ENCODE measurements at regions not wholly inside any gene's neighbourhood (a gene's known extent, or its start where the extent isn't known, plus 50 kb on each side); places are given as distances from the start of the nearest gene placed in this dataset.

GRCh38 chr5:118279540-118280294, 708.6 kb downstream of the DTWD2 start:
- H3K79me2 ChIP-seq (ENCODE audit: control insufficient read depth, insufficient read depth, low read length): no peaks in the 10 kb centered on the region
- H3K9me3 ChIP-seq (ENCODE audit: control insufficient read depth, low read depth, low read length): no peaks in the 10 kb centered on the region
- no peak overlapping the region for H3K4me3 ChIP-seq (ENCODE audit: control insufficient read depth in 2 of 3, extremely low read depth in 1 of 3, insufficient read depth in 2 of 3, low read depth in 1 of 3, low read length in 3 of 3)
- no peak overlapping the region for H3K9ac ChIP-seq (ENCODE audit: control insufficient read depth, extremely low read depth, insufficient read depth, low read length)
- no peak overlapping the region for H2AFZ ChIP-seq (ENCODE audit: control insufficient read depth, low read length)
- no peak overlapping the region for H3K4me2 ChIP-seq (ENCODE audit: control insufficient read depth, extremely low read depth, insufficient read depth, low read depth, low read length)
- FAIRE-seq (no peak), DNase-seq (ENCODE audit: low read depth, low spot score) (no peak)
- H3K27me3 ChIP-seq (ENCODE audit: control insufficient read depth, extremely low read depth, insufficient read depth, low read length): no peaks in the 10 kb centered on the region
- TF ChIP-seq CTCF (optimal IDR thresholded peaks at IDR 0.05 in 1 of 3, IDR thresholded peaks at IDR 0.05 in 1 of 3, conservative IDR thresholded peaks at IDR 0.05 in 1 of 3; ENCODE audit: extremely low read depth in 1 of 3, insufficient read depth in 2 of 3, low read length in 3 of 3) (no peak), EZH2 (IDR thresholded peaks at IDR 0.05; ENCODE audit: low read length) (no peak)
- H3K27ac ChIP-seq (ENCODE audit: control insufficient read depth, insufficient read depth, low read length): no peak overlapping the region
- H3K4me1 ChIP-seq (ENCODE audit: control insufficient read depth, extremely low read depth, insufficient read depth, low read length): no peaks in the 10 kb centered on the region
- H4K20me1 ChIP-seq (ENCODE audit: control insufficient read depth, extremely low read depth, insufficient read depth, low read length): no peaks in the 10 kb centered on the region
- no peaks in the 10 kb centered on the region for H3K36me3 ChIP-seq (ENCODE audit: control insufficient read depth in 2 of 2, extremely low read depth in 1 of 2, insufficient read depth in 2 of 2, low read length in 2 of 2)
- dilution Hi-C loops (cut with MboI; ENCODE audit: extremely low pct_ligation_motif_present, low sequenced_read_pairs): no loop called here
- H3K9me1 ChIP-seq (ENCODE audit: control insufficient read depth, extremely low read depth, insufficient read depth, low read length): no peaks in the 10 kb centered on the region

GRCh38 chr5:118270526-118270925, 717.8 kb downstream of the DTWD2 start:
- no peak for DNase-seq (ENCODE audit: low read depth, low spot score)
- Histone ChIP-seq H3K36me3 (ENCODE audit: control insufficient read depth in 2 of 2, extremely low read depth in 1 of 2, insufficient read depth in 2 of 2, low read length in 2 of 2) (no peaks in the 10 kb centered on the region), H3K9ac (ENCODE audit: control insufficient read depth, extremely low read depth, insufficient read depth, low read length) (no peak overlapping the region), H3K4me3 (ENCODE audit: control insufficient read depth in 2 of 3, extremely low read depth in 1 of 3, insufficient read depth in 2 of 3, low read depth in 1 of 3, low read length in 3 of 3) (no peak overlapping the region), H4K20me1 (ENCODE audit: control insufficient read depth, extremely low read depth, insufficient read depth, low read length) (no peaks in the 10 kb centered on the region), H2AFZ (ENCODE audit: control insufficient read depth, low read length) (no peak overlapping the region), H3K9me3 (ENCODE audit: control insufficient read depth, low read depth, low read length) (no peaks in the 10 kb centered on the region), H3K4me1 (ENCODE audit: control insufficient read depth, extremely low read depth, insufficient read depth, low read length) (no peaks in the 10 kb centered on the region), H3K4me2 (ENCODE audit: control insufficient read depth, extremely low read depth, insufficient read depth, low read depth, low read length) (no peak overlapping the region), H3K27ac (ENCODE audit: control insufficient read depth, insufficient read depth, low read length) (no peak overlapping the region), H3K27me3 (ENCODE audit: control insufficient read depth, extremely low read depth, insufficient read depth, low read length) (no peaks in the 10 kb centered on the region), H3K9me1 (ENCODE audit: control insufficient read depth, extremely low read depth, insufficient read depth, low read length) (no peaks in the 10 kb centered on the region), H3K79me2 (ENCODE audit: control insufficient read depth, insufficient read depth, low read length) (no peaks in the 10 kb centered on the region)
- dilution Hi-C loops (cut with MboI; ENCODE audit: extremely low pct_ligation_motif_present, low sequenced_read_pairs): no loop called here
- no peak for TF ChIP-seq EZH2 (IDR thresholded peaks at IDR 0.05; ENCODE audit: low read length)
- TF ChIP-seq CTCF (optimal IDR thresholded peaks at IDR 0.05 in 1 of 3, IDR thresholded peaks at IDR 0.05 in 1 of 3, conservative IDR thresholded peaks at IDR 0.05 in 1 of 3; ENCODE audit: extremely low read depth in 1 of 3, insufficient read depth in 2 of 3, low read length in 3 of 3): no peak
- FAIRE-seq: no peak

Measured in keratinocyte (primary cell).